ENCODE measurements at regions not wholly inside any gene's neighbourhood (a gene's known extent, or its start where the extent isn't known, plus 50 kb on each side); places are given as distances from the start of the nearest gene placed in this dataset.

GRCh38 chr18:71887509-71887908 lies 656.6 kb downstream of the CBLN2 start:
- Histone ChIP-seq H3K27ac (ENCODE audit: poor library complexity, severe bottlenecking) (no peak overlapping the region), H3K36me3 (ENCODE audit: low read depth) (no peaks in the 10 kb centered on the region), H3K27me3 (ENCODE audit: insufficient read depth, poor library complexity, severe bottlenecking) (no peaks in the 10 kb centered on the region), H3K9me3 (ENCODE audit: severe bottlenecking) (no peaks in the 10 kb centered on the region), H3K4me1 (ENCODE audit: insufficient read depth, poor library complexity, severe bottlenecking) (no peaks in the 10 kb centered on the region), H3K4me3 (ENCODE audit: severe bottlenecking) (no peak overlapping the region)
- DNase-seq (ENCODE audit: low spot score) (no peak), ATAC-seq (ENCODE audit: low read depth) (no peak)
- no peak for TF ChIP-seq CTCF (IDR thresholded peaks at IDR 0.05; ENCODE audit: poor library complexity, severe bottlenecking)

- H3K27me3 ChIP-seq (ENCODE audit: insufficient read depth, poor library complexity, severe bottlenecking), result no peaks in the 10 kb centered on the region
- H3K4me1 ChIP-seq (ENCODE audit: insufficient read depth, poor library complexity, severe bottlenecking), result no peaks in the 10 kb centered on the region
- ATAC-seq (ENCODE audit: low read depth) (no peak), DNase-seq (ENCODE audit: low spot score) (no peak)
- H3K27ac ChIP-seq (ENCODE audit: poor library complexity, severe bottlenecking), result no peak overlapping the region
- H3K4me3 ChIP-seq (ENCODE audit: severe bottlenecking), result no peak overlapping the region
- TF ChIP-seq CTCF (IDR thresholded peaks at IDR 0.05; ENCODE audit: poor library complexity, severe bottlenecking), result no peak
- no peaks in the 10 kb centered on the region for H3K36me3 ChIP-seq (ENCODE audit: low read depth)
- H3K9me3 ChIP-seq (ENCODE audit: severe bottlenecking), result no peaks in the 10 kb centered on the region
These were observed 665.9 kb downstream of the CBLN2 start for GRCh38 chr18:71878226-71878625.

GRCh38 chr18:71873695-71874094 lies 670.4 kb downstream of the CBLN2 start:
- DNase-seq (ENCODE audit: low spot score), result no peak
- TF ChIP-seq CTCF (IDR thresholded peaks at IDR 0.05; ENCODE audit: poor library complexity, severe bottlenecking), result no peak
- Histone ChIP-seq H3K4me3 (ENCODE audit: severe bottlenecking) (no peak overlapping the region), H3K4me1 (ENCODE audit: insufficient read depth, poor library complexity, severe bottlenecking) (no peaks in the 10 kb centered on the region), H3K9me3 (ENCODE audit: severe bottlenecking) (no peaks in the 10 kb centered on the region), H3K27ac (ENCODE audit: poor library complexity, severe bottlenecking) (no peak overlapping the region), H3K27me3 (ENCODE audit: insufficient read depth, poor library complexity, severe bottlenecking) (no peaks in the 10 kb centered on the region), H3K36me3 (ENCODE audit: low read depth) (no peaks in the 10 kb centered on the region)
- no peak for ATAC-seq (ENCODE audit: low read depth)

- DNase-seq (ENCODE audit: low spot score), result no peak
- no peak overlapping the region for H3K4me3 ChIP-seq (ENCODE audit: severe bottlenecking)
- no peak for TF ChIP-seq CTCF (IDR thresholded peaks at IDR 0.05; ENCODE audit: poor library complexity, severe bottlenecking)
- H3K4me1 ChIP-seq (ENCODE audit: insufficient read depth, poor library complexity, severe bottlenecking), result no peaks in the 10 kb centered on the region
- H3K9me3 ChIP-seq (ENCODE audit: severe bottlenecking), result no peaks in the 10 kb centered on the region
- H3K27ac ChIP-seq (ENCODE audit: poor library complexity, severe bottlenecking), result no peak overlapping the region
- no peak for ATAC-seq (ENCODE audit: low read depth)
- no peaks in the 10 kb centered on the region for H3K27me3 ChIP-seq (ENCODE audit: insufficient read depth, poor library complexity, severe bottlenecking)
- H3K36me3 ChIP-seq (ENCODE audit: low read depth), result no peaks in the 10 kb centered on the region
These were observed 678.3 kb downstream of the CBLN2 start for GRCh38 chr18:71865888-71866287.

GRCh38 chr18:71850602-71851001 lies 693.5 kb downstream of the CBLN2 start:
- ATAC-seq (ENCODE audit: low read depth) (no peak), DNase-seq (ENCODE audit: low spot score) (no peak)
- peaks cover 3% of the 10 kb centered on the region for H3K9me3 ChIP-seq (ENCODE audit: severe bottlenecking)
- no peak overlapping the region for H3K27ac ChIP-seq (ENCODE audit: poor library complexity, severe bottlenecking)
- no peaks in the 10 kb centered on the region for H3K4me1 ChIP-seq (ENCODE audit: insufficient read depth, poor library complexity, severe bottlenecking)
- no peaks in the 10 kb centered on the region for H3K27me3 ChIP-seq (ENCODE audit: insufficient read depth, poor library complexity, severe bottlenecking)
- no peak for TF ChIP-seq CTCF (IDR thresholded peaks at IDR 0.05; ENCODE audit: poor library complexity, severe bottlenecking)
- H3K36me3 ChIP-seq (ENCODE audit: low read depth), result no peaks in the 10 kb centered on the region
- H3K4me3 ChIP-seq (ENCODE audit: severe bottlenecking), result no peak overlapping the region
